Activated naive CD4-positive, alpha-beta T cell treated with anti-CD3 and anti-CD28 coated beads, Interleukin-2, amount 50 U/mL, for 72 hours (primary cell): ENCODE measurements at regions not wholly inside any gene's neighbourhood (a gene's known extent, or its start where the extent isn't known, plus 50 kb on each side); places are given as distances from the start of the nearest gene placed in this dataset.

ENCODE experiments used
- ATAC-seq, 2 donors: fragments of 150-1000 bp; cut with Tn5 transposase; 2 replicates each; pipeline ENCODE4 v1.10.0; 2021; ENCODE audit warnings: mild to moderate bottlenecking in 2 of 2, moderate library complexity in 2 of 2
- DNase-seq, 2 donors: peaks; one replicate each; pipeline ENCODE4 v3.0.0; 2021 to 2022; ENCODE audit warnings: low spot score in 2 of 2
- H3K27ac Mint-ChIP-seq, 2 donors: one replicate each; pipeline ENCODE4 v1.8.0; 2022; ENCODE audit warnings: mild to moderate bottlenecking in 2 of 2, mixed read lengths in 2 of 2
- H3K36me3 Mint-ChIP-seq, 2 donors: one replicate each; pipeline ENCODE4 v1.8.0; 2022; ENCODE audit warnings: mixed read lengths in 2 of 2
- H3K9me3 Mint-ChIP-seq, 2 donors: one replicate each; pipeline ENCODE4 v1.8.0; 2022; ENCODE audit warnings: mixed read lengths in 2 of 2

DNA sequence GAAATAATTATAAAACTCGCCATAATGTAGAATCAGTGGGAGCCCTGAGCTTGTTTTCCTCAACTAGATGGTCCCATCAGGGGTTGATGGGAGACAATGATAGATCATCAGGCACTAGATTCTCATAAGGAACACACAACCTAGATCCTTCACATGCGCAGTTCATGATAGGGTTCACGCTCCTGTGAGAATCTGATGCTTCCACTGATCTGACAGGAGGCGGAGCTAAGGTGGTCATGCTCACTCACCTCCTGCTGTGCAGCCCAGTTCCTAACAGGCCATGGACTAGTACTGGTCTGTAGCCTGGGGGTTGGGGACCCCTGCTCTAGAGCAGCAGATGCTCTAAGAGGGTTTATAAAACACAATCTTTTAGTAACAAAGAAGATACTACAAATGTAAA is 183.6 kb downstream of the ANXA2 start:
- ATAC-seq: no peak
- H3K9me3 Mint-ChIP-seq: no peaks in the 10 kb centered on the region

DNA sequence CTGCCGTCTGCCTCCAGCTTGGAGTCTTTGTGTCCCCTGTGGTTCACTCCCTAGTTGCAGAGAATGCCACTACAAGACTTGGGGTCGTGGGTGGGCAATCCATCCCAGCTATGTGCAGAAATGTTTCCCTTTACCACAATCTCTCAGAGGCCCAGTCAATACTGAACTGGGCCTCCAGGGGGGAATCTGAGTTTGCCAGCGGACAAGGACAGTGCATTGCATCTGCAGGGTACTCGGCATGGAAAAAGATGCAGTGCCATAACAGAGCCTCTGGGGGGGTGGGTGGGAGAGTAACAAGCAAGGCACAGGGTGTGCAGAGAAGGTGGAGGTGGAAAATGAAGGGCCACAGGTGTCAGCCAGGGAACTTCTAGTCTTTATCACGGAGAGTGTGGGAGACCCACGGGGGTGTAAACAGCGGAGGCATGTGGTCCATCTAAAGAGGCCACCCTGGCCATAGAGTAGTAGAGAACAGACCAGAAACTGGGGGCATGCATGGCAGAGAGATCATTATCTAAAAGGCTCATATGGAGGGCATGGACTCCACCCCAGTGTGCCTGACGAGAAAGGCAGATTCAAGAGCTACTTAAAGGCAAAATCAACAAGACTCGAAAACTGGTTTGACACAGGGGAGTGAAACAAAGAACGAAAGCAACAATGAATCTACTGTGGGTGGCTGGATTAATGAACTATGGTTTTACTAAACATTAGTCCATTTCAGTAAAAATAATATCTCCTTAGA is 182.4 kb downstream of the ANXA2 start:
- DNase-seq (no peak), ATAC-seq (no peak)
- no peaks in the 10 kb centered on the region for H3K36me3 Mint-ChIP-seq
- H3K27ac Mint-ChIP-seq: peak overlapping the region in 1 of 2 donors; percentile 5
- no peaks in the 10 kb centered on the region for H3K9me3 Mint-ChIP-seq

More for the DNA sequence above, 183.6 kb downstream of the ANXA2 start:
- Mint-ChIP-seq H3K27ac (no peak overlapping the region), H3K36me3 (no peaks in the 10 kb centered on the region)
- no peak for DNase-seq

DNA sequence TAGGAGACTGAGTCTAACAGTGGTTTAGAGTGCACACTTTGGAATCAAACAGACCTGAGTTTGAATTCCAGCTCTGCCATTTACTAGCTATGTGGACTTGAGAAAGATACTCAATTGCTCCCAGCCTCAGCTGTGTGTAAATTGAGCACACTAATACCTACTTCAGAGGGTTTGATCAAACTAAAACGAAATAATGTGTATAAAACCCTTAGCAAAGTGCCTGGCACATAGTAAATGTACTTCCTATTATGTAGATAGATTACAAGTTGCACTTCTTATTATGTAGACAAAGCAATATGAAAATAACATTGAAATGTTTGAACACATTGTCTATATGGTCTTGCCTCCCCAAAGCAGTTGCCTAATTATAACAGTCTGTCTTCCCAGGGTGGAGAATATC is 180.6 kb downstream of the ANXA2 start:
- Mint-ChIP-seq H3K27ac (no peak overlapping the region), H3K9me3 (no peaks in the 10 kb centered on the region), H3K36me3 (no peaks in the 10 kb centered on the region)
- ATAC-seq (no peak), DNase-seq (no peak)

DNA sequence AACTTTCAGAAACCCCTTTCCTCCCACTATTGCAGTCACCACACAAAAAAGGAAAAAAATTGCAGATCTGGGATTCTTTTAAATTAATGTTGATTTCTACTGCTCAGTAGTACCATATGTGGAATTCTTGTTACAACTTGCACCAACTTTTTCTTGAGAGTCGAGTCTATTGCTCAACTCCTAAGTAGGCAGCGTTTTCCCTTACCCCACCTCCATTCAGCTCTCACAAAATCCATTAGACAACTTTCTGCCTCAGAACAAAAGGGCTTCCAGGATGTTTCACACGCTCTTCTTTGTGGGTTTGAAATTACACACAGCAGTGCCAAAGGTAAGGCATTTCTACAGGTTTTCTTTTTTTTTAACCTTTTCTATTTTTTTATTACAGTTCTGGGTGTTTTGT is 179.5 kb downstream of the ANXA2 start:
- Mint-ChIP-seq H3K36me3 (no peaks in the 10 kb centered on the region), H3K9me3 (no peaks in the 10 kb centered on the region), H3K27ac (no peak overlapping the region)
- ATAC-seq (no peak), DNase-seq (no peak)

DNA sequence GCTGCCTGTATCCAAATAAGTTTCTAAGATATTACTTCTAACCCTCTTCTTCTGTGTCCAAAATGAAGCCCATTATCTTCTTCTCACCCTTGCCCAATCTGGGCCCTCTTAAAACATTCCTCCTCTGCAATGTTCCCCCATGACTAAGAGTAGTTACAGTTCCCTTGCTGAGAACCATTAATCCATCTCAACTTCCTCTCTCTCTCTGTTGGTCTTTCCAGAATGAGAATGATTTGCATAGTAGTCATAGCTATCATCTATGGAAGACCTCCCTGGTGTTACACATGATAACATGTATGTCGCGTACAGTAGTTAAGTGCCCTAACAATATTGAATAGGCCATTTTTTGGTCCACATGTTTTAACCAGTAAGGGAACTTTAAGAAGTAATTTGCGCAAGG is 177.9 kb downstream of the ANXA2 start:
- DNase-seq (no peak), ATAC-seq (no peak)
- Mint-ChIP-seq H3K36me3 (no peaks in the 10 kb centered on the region), H3K27ac (no peak overlapping the region), H3K9me3 (no peaks in the 10 kb centered on the region)

DNA sequence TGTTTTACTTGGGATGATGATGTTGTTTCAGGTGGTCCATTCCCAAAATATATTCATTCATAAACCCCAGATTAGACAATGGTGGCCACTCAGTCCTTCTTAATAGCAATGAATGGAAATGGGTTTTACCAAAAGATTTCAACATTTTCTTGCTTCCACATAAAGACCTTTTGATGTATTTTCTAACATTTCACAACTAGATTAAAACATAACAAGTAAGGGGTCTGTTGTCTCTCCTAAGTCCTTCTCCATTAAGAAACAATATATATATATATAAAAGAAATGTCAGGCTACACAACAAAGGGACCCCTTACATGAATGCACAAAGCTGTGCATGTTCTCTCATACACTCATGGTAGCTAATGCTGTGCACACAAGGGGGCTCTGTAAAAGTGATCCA is 176.4 kb downstream of the ANXA2 start:
- Mint-ChIP-seq H3K9me3 (no peaks in the 10 kb centered on the region), H3K36me3 (no peaks in the 10 kb centered on the region), H3K27ac (no peak overlapping the region)
- ATAC-seq (no peak), DNase-seq (no peak)

DNA sequence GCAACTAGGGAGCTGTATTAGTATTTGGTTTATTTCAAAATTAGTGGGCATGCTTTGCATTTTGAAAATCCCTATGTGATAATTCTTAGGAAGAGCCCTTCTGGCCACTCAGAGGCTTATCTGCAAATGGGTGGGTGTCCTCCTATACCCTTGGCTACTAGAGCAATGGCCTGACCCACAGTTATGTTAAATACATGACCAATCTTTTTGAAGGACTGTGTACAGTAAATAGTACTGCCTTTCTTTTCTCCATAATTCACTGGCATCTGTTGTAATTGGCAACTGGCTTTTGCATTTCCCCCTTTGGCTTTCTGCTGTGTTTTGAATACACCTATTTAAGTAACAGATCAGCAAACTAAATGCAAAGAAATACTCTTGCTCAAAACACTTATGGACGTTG is 175.4 kb downstream of the ANXA2 start:
- DNase-seq: no peak
- no peaks in the 10 kb centered on the region for H3K9me3 Mint-ChIP-seq
- no peaks in the 10 kb centered on the region for H3K36me3 Mint-ChIP-seq
- no peak overlapping the region for H3K27ac Mint-ChIP-seq
- no peak for ATAC-seq

DNA sequence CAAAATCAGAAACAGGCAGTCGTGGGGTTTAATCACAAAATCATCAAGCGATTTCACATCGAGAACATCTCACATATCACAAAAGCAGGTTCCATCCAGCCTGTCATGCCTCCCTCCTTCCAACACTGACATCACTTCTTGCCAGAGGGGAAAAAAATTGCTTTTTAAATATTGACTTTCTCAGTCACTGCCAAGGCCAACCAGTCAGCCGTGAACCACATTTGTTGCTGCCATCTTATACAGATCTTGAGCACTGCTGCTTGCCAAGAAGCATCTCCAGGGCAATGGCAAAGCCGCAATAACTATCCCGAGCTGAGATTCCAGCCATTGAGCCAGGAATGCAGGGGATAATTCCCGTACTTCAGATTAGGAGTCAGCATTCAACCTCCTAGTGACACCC is 174.6 kb downstream of the ANXA2 start:
- H3K9me3 Mint-ChIP-seq: no peaks in the 10 kb centered on the region
- ATAC-seq: no peak
- no peak for DNase-seq
- no peaks in the 10 kb centered on the region for H3K36me3 Mint-ChIP-seq
- no peak overlapping the region for H3K27ac Mint-ChIP-seq

DNA sequence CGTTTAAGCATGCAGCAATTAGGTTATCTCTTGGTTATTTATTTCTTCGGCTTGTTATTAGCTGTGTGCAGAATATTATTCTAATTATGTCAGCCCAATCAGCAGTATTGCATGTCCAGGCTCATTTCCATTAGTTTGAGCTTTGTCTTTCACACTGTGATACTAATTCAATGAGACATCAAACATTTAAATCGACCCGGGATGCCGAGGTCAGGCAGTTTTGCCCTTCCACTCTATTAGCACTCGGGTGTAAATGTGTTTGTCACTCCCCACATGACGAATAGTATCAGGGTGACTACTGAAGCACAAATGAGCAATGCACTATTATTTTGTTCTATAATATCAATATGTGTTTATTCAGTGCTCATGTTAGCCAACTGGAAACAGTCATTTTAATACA is 170.9 kb downstream of the ANXA2 start:
- no peaks in the 10 kb centered on the region for H3K9me3 Mint-ChIP-seq
- ATAC-seq (no peak), DNase-seq (no peak)
- H3K27ac Mint-ChIP-seq: no peak overlapping the region
- H3K36me3 Mint-ChIP-seq: no peaks in the 10 kb centered on the region

DNA sequence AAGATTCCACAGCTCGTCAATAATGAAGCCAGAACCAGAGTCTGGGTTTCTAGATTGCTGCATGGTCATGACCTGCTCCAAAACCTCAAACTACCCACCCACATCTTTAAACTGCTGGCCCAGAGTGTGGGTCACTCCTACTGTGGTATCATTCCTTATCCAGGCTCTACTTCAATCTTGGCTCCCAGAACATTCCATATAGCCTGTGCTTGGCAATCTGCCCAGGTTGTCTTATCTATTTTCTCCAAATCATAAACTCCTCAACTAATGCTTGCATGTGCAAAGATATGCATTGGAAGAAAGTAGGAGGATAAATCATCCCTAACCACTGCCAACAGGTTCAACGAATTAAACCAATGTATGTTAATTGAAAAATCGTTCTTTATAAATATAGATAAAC is 169.7 kb downstream of the ANXA2 start:
- no peaks in the 10 kb centered on the region for H3K9me3 Mint-ChIP-seq
- DNase-seq: no peak
- no peak overlapping the region for H3K27ac Mint-ChIP-seq
- ATAC-seq: no peak
- H3K36me3 Mint-ChIP-seq: no peaks in the 10 kb centered on the region

DNA sequence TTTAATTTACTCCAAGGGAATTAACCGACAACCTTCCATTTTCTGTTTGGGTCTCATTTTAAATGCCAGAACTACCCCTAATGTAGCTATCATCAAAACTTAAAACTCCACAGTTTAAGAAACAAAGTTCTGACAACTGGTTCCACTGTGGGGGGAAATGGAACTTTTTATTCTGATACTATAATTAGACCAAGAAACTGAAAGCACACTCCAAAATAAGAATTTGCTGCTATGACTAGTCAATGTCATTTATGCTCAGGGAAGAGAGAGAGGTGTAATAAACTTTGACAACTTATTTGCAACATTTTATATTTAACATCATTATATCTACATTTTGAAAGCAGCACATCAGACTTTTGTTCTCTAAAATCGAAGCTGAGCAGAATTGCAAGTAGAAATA is 169.2 kb downstream of the ANXA2 start:
- Mint-ChIP-seq H3K9me3 (no peaks in the 10 kb centered on the region), H3K36me3 (no peaks in the 10 kb centered on the region), H3K27ac (no peak overlapping the region)
- no peak for DNase-seq
- no peak for ATAC-seq

DNA sequence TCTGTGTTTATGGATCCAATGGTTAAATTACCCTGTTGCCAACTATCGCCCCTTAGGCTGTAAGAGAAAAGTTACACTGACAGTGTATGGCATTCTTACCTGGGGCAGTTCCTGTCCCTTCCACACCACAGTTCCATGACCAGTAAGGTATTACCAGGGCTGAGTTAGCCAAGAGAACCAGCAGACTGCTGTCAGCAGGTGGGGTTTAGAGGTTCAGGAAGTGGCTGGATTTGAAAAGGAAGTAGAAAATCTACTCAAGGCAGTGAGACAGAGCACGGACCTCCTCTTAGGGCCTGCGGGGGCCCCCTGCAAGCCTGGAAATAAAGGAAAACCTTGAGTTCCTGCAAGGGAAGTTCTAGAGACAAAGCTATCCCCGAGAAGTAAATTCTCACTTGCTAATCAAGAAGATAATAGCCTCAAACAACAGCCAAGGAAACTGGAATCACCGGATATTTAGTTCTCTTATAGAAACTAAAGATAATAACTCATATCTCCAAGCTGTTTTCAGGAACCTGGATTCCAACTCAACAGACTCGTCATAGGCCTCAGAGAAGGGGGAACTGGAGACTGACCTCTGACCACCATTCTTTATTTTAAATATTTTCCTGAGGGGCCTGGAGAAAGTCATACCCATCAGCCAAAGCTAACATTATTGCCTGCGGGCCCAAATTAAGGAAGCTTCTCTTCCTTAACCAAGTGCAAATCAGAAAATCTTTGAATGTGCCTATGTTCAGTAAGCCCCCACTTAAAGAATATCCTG is 161.7 kb downstream of the ANXA2 start:
- Mint-ChIP-seq H3K9me3 (peaks cover 7 to 9% of the 10 kb centered on the region in 2 donors), H3K27ac (no peak overlapping the region), H3K36me3 (peaks cover 0 to 18% of the 10 kb centered on the region in 2 donors)
- DNase-seq (no peak), ATAC-seq (no peak)

DNA sequence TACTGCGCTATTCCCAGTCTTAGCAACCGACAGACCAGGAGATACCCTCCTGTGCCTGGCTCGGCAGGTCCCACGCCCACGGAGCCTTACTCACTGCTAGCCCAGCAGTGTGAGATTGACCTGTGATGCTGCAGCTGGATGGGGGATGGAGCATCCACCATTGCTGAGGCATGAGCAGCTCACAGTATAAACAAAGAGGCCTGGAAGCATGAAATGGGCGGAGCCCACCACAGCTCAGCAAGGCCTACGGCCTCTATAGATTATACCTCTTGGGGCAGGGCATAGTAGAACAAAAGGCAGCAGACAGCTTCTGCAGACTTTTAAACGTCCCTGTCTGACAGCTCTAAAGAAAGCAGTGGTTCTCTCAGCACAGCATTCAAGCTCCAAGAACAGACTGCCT is 160.3 kb downstream of the ANXA2 start:
- DNase-seq: no peak
- peaks cover 0 to 18% of the 10 kb centered on the region in 2 donors for H3K36me3 Mint-ChIP-seq
- no peak overlapping the region for H3K27ac Mint-ChIP-seq
- no peak for ATAC-seq
- peaks cover 7 to 9% of the 10 kb centered on the region in 2 donors for H3K9me3 Mint-ChIP-seq

DNA sequence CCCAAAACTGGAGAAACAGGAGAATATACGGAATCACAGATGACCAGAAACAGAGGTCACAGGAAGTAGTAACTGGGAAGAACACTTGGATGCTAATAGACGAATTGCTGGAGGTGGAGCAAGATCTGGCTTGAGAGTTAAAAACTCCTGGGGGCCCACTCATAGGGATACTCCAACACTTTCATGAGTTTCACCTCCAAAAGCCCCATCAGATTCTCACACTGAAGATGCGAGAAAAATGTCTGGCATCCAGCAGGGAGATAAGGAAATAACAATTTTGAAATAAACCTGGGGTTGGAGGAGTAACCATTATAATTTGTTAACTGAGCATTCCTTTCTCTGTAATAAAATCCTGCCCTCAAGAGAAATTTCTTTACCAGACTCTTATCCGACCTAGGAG is 154.0 kb downstream of the ANXA2 start:
- peaks cover 4% of the 10 kb centered on the region in 2 donors for H3K9me3 Mint-ChIP-seq
- H3K36me3 Mint-ChIP-seq: peaks cover 0 to 7% of the 10 kb centered on the region in 2 donors
- ATAC-seq (no peak), DNase-seq (no peak)
- H3K27ac Mint-ChIP-seq: no peak overlapping the region

DNA sequence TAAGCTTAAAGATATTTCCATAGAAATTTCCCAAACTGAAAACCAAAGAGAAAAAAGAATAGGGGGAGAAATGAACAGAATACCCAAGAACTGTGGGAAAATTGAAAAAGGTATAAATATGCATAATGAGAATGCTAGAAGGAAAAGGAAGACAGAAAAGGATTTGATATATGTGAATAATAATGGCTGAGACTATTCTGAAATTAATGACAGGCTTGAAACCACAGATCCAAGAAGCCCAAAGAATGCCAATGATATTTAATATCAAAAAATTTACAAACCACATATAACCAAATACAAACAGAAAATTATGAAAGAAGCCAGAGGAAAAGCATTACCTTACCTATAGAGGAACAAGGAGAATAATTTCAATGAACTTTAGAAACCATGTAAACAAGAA is 153.0 kb downstream of the ANXA2 start:
- DNase-seq (no peak), ATAC-seq (no peak)
- Mint-ChIP-seq H3K36me3 (peaks cover 0 to 4% of the 10 kb centered on the region in 2 donors), H3K27ac (no peak overlapping the region), H3K9me3 (peaks cover 2 to 3% of the 10 kb centered on the region in 2 donors)

DNA sequence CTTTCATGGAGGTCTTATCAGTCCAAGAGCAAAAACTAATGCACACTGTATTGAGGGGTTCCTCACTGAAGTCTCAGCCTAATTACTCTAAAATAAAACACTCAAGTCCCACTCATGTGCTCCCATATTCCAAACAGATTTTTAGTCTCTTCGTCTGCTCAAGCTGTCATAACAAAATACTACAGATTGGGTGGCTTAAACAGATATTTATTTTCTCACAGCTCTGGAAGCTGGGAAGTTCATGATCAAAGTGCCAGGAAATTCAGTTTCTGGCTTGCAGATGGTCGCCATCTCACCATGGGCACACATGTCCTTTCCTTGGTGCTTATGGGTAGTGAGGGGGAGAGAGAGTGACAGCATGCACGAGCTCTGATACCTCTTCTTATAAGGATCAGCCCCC is 147.5 kb downstream of the ANXA2 start:
- no peak for ATAC-seq
- Mint-ChIP-seq H3K9me3 (no peaks in the 10 kb centered on the region), H3K36me3 (no peaks in the 10 kb centered on the region)

DNA sequence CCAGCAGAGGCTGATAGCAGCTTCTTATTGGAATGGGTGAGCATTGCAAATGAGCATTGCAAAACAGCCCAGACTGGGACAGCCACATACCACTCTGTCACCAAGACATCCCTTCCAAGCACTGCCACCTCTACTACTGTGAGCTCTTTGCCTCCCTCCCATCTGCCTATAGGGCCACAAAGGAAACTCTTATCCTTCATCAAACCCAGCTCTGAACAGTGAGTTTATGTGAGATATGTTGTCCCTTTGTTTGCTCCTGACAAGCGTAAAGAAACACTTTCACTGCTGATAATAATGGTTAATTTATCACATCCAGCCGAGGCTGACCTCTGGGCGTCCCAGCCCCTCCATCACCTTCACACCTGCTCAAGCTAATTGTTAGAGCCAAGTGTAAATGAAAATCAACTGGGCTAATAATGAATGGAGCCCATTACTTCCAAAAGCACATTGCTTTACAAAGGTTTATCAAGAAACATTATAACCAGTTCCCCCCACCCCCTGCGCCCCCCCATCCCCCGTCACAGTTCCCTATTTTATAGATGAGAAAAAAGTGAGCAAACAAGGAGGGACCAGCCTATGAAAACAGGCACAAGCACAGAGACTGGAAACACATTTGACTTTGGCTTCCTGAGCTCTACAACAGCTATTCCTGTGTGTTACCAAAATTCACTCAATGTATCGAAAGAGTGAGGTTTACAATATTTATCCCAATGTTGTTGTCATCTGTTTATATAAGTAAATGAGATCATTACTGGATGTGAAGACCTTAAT is 146.3 kb downstream of the ANXA2 start:
- H3K36me3 Mint-ChIP-seq: no peaks in the 10 kb centered on the region
- H3K9me3 Mint-ChIP-seq: no peaks in the 10 kb centered on the region
- DNase-seq (no peak), ATAC-seq (no peak)
- H3K27ac Mint-ChIP-seq: no peak overlapping the region

More for the DNA sequence above, 147.5 kb downstream of the ANXA2 start:
- DNase-seq: no peak
- no peak overlapping the region for H3K27ac Mint-ChIP-seq
